Tongue (tissue), 1 donor: ENCODE measurements at regions not wholly inside any gene's neighbourhood (a gene's known extent, or its start where the extent isn't known, plus 50 kb on each side); places are given as distances from the start of the nearest gene placed in this dataset.
"Not testable (repeated sequence)": the region's sequence is repeated elsewhere in the genome, so short reads cannot be mapped to it uniquely, and the experiment has no call there.

Experiments
- DNase-seq: peaks from one replicate; pipeline ENCODE4 v3.0.0-alpha.2; 2015

- DNase-seq, result no peak
These were observed 150.1 kb upstream of the STK32A start for GRCh38 chr5:147084702-147085101.

- DNase-seq, result no peak
These were observed 149.4 kb upstream of the STK32A start for GRCh38 chr5:147085409-147085808.

GRCh38 chr5:147092044-147092443 lies 142.8 kb upstream of the STK32A start:
- DNase-seq, result no peak

GRCh38 chr5:147093138-147093537 lies 141.7 kb upstream of the STK32A start:
- DNase-seq, result no peak

GRCh38 chr5:147095740-147096139 lies 139.1 kb upstream of the STK32A start:
- no peak for DNase-seq

- peak; percentile 74 for DNase-seq
These were observed 136.5 kb upstream of the STK32A start for GRCh38 chr5:147098233-147098790.

GRCh38 chr5:147101659-147102369 lies 133.0 kb upstream of the STK32A start:
- no peak for DNase-seq

- no peak for DNase-seq
These were observed 121.9 kb upstream of the STK32A start for GRCh38 chr5:147112899-147113298.

GRCh38 chr5:147113967-147114366 lies 120.9 kb upstream of the STK32A start:
- DNase-seq, result no peak

GRCh38 chr5:147139759-147140158 lies 95.1 kb upstream of the STK32A start:
- not testable (repeated sequence) for DNase-seq

GRCh38 chr5:147140558-147140957 lies 94.3 kb upstream of the STK32A start:
- DNase-seq, result no peak

- not testable (repeated sequence) for DNase-seq
These were observed 93.2 kb upstream of the STK32A start for GRCh38 chr5:147141580-147141979.

GRCh38 chr5:147143215-147143614 lies 91.6 kb upstream of the STK32A start:
- DNase-seq, result no peak

GRCh38 chr5:147145328-147145727 lies 89.5 kb upstream of the STK32A start:
- DNase-seq, result no peak

GRCh38 chr5:147148715-147149114 lies 86.1 kb upstream of the STK32A start:
- no peak for DNase-seq

- DNase-seq, result no peak
These were observed 82.7 kb upstream of the STK32A start for GRCh38 chr5:147152086-147152485.

GRCh38 chr5:147154809-147155208 lies 80.0 kb upstream of the STK32A start:
- no peak for DNase-seq

GRCh38 chr5:147156012-147156411 lies 78.8 kb upstream of the STK32A start:
- no peak for DNase-seq

- no peak for DNase-seq
These were observed 73.7 kb upstream of the STK32A start for GRCh38 chr5:147160902-147161700.

- no peak for DNase-seq
These were observed 72.1 kb upstream of the STK32A start for GRCh38 chr5:147162740-147163139.

- DNase-seq, result no peak
These were observed 67.3 kb upstream of the STK32A start for GRCh38 chr5:147167529-147167928.

- no peak for DNase-seq
These were observed 66.1 kb upstream of the STK32A start for GRCh38 chr5:147168578-147169327.

GRCh38 chr5:147169399-147169798 lies 65.4 kb upstream of the STK32A start:
- DNase-seq, result no peak
